Esophagus muscularis mucosa (tissue), 4 donors: ENCODE measurements at regions not wholly inside any gene's neighbourhood (a gene's known extent, or its start where the extent isn't known, plus 50 kb on each side); places are given as distances from the start of the nearest gene placed in this dataset.

ENCODE experiments used
- DNase-seq: peaks from one replicate; pipeline ENCODE4 v3.0.0-alpha.2; 2017; ENCODE audit errors: extremely low spot score
- H3K27ac ChIP-seq, 4 donors: fragments of 200-600 bp; sonication (generic); replicated peaks in 1 of 4; 1 replicate in 3 of 4; 2 replicates in 1 of 4; pipeline ENCODE4 v1.5.1; 2016 to 2019; ENCODE audit warnings: mild to moderate bottlenecking in 1 of 4
- H3K27me3 ChIP-seq, 4 donors: fragments of 200-600 bp; sonication (generic); one replicate each; pipeline versions ENCODE4 v1.5.1 to v1.6.0; 2016 to 2019
- H3K36me3 ChIP-seq, 4 donors: fragments of 200-600 bp; sonication (generic); one replicate each; pipeline ENCODE4 v1.5.1; 2016 to 2019
- H3K4me1 ChIP-seq, 4 donors: fragments of 200-600 bp; sonication (generic); one replicate each; pipeline ENCODE4 v1.5.1; 2016 to 2019
- H3K4me3 ChIP-seq, 4 donors: fragments of 200-600 bp; sonication (generic); 1 replicate in 2 of 4; 2 replicates in 2 of 4; pipeline ENCODE4 v1.5.1; 2016 to 2019; ENCODE audit warnings: mild to moderate bottlenecking in 4 of 4, moderate library complexity in 1 of 4
- H3K9me3 ChIP-seq, 4 donors: fragments of 200-600 bp; sonication (generic); 1 replicate in 3 of 4; 2 replicates in 1 of 4; pipeline ENCODE4 v1.5.1; 2016 to 2019
- CTCF ChIP-seq, 3 experiments: fragments of 200-600 bp in 2 of 3; fragments of 450-650 bp in 1 of 3; sonication (generic) in 2 of 3; IDR thresholded peaks; one replicate each; pipeline ENCODE4 v1.5.1; 2017 to 2019; ENCODE audit warnings: antibody characterized with exemption in 3 of 3, mild to moderate bottlenecking in 2 of 3, moderate library complexity in 1 of 3
- EP300 ChIP-seq: sonication (generic); formaldehyde crosslinking; IDR thresholded peaks from one replicate; pipeline ENCODE4 v1.6.1; 2017; ENCODE audit warnings: antibody characterized with exemption
- POLR2A ChIP-seq: fragments of 450-650 bp; IDR thresholded peaks from one replicate; pipeline ENCODE4 v1.6.1; 2017; ENCODE audit warnings: antibody characterized with exemption, moderate library complexity, mild to moderate bottlenecking, low read depth
- POLR2AphosphoS5 ChIP-seq, 2 donors: sonication (generic); formaldehyde crosslinking; IDR thresholded peaks; one replicate each; pipeline ENCODE4 v1.6.1; 2017; ENCODE audit warnings: antibody characterized with exemption in 2 of 2
- WGBS: methylation state at CpG from one replicate; pipeline ENCODE4 v1.1.5; 2018; 5-methylcytosine and 5-hydroxymethylcytosine counted together
- intact Hi-C: fragments of 100-400 bp; cut with DNase I; formaldehyde crosslinking; loops from one replicate; pipeline ENCODE4 v1.15.1; 2023

- Histone ChIP-seq H3K4me1 (no peaks in the 10 kb centered on the region), H3K36me3 (no peaks in the 10 kb centered on the region), H3K27me3 (no peaks in the 10 kb centered on the region), H3K9me3 (no peaks in the 10 kb centered on the region), H3K4me3 (no peak overlapping the region), H3K27ac (no peak overlapping the region)
- TF ChIP-seq EP300 (no peak), POLR2A (no peak), POLR2AphosphoS5 (IDR thresholded peaks at IDR 0.05) (no peak), CTCF (IDR thresholded peaks at IDR 0.05) (no peak)
- WGBS = 81% methylated on average over 2 of the region's 2 CpGs
- intact Hi-C loops = no loop called here
- no peak for DNase-seq
These were observed 448.2 kb downstream of the METTL4 start for GRCh38 chr18:2123077-2123476.

GRCh38 chr18:2134364-2134763 lies 436.9 kb downstream of the METTL4 start:
- Histone ChIP-seq H3K4me1 (no peaks in the 10 kb centered on the region), H3K4me3 (no peak overlapping the region), H3K36me3 (no peaks in the 10 kb centered on the region), H3K27me3 (no peaks in the 10 kb centered on the region), H3K9me3 (no peaks in the 10 kb centered on the region), H3K27ac (no peak overlapping the region)
- no peak for DNase-seq
- intact Hi-C loops = no loop called here
- TF ChIP-seq POLR2AphosphoS5 (IDR thresholded peaks at IDR 0.05) (no peak), POLR2A (no peak), EP300 (no peak), CTCF (IDR thresholded peaks at IDR 0.05) (no peak)

GRCh38 chr18:2135309-2135708 lies 436.0 kb downstream of the METTL4 start:
- Histone ChIP-seq H3K27ac (no peak overlapping the region), H3K4me3 (no peak overlapping the region), H3K9me3 (no peaks in the 10 kb centered on the region), H3K27me3 (no peaks in the 10 kb centered on the region), H3K4me1 (no peaks in the 10 kb centered on the region), H3K36me3 (no peaks in the 10 kb centered on the region)
- TF ChIP-seq POLR2AphosphoS5 (IDR thresholded peaks at IDR 0.05) (no peak), EP300 (no peak), POLR2A (no peak), CTCF (IDR thresholded peaks at IDR 0.05) (no peak)
- intact Hi-C loops = no loop called here
- 62% methylated on average over 3 of the region's 3 CpGs for WGBS
- DNase-seq = no peak

GRCh38 chr18:2138552-2138951 lies 432.8 kb downstream of the METTL4 start:
- WGBS = 73% methylated on average over 3 of the region's 3 CpGs
- Histone ChIP-seq H3K27me3 (no peaks in the 10 kb centered on the region), H3K4me3 (no peak overlapping the region), H3K36me3 (no peaks in the 10 kb centered on the region), H3K9me3 (no peaks in the 10 kb centered on the region), H3K4me1 (no peaks in the 10 kb centered on the region), H3K27ac (no peak overlapping the region)
- DNase-seq = no peak
- TF ChIP-seq POLR2AphosphoS5 (IDR thresholded peaks at IDR 0.05) = no peak
- no peak for TF ChIP-seq POLR2A
- TF ChIP-seq CTCF (IDR thresholded peaks at IDR 0.05) = no peak
- no peak for TF ChIP-seq EP300
- intact Hi-C loops = no loop called here

- TF ChIP-seq POLR2AphosphoS5 (IDR thresholded peaks at IDR 0.05) (no peak), POLR2A (no peak), CTCF (IDR thresholded peaks at IDR 0.05) (no peak), EP300 (no peak)
- H3K36me3 ChIP-seq = no peaks in the 10 kb centered on the region
- H3K4me1 ChIP-seq = no peaks in the 10 kb centered on the region
- H3K4me3 ChIP-seq = no peak overlapping the region
- H3K27ac ChIP-seq = no peak overlapping the region
- no peaks in the 10 kb centered on the region for H3K9me3 ChIP-seq
- intact Hi-C loops = no loop called here
- DNase-seq = no peak
- 93% methylated on average over 4 of the region's 4 CpGs for WGBS
- H3K27me3 ChIP-seq = no peaks in the 10 kb centered on the region
These were observed 431.6 kb downstream of the METTL4 start for GRCh38 chr18:2139691-2140090.
